Endodermal cell (in vitro differentiated cells): ENCODE measurements at regions not wholly inside any gene's neighbourhood (a gene's known extent, or its start where the extent isn't known, plus 50 kb on each side); places are given as distances from the start of the nearest gene placed in this dataset.

Experiments
- DNase-seq: peaks from one replicate; pipeline ENCODE4 v3.0.0-alpha.2; 2017
- H3K27ac ChIP-seq: 2 replicates; pipeline ENCODE4 v1.5.1; 2013; ENCODE audit warnings: mild to moderate bottlenecking, low read depth, low read length, moderate library complexity
- H3K27me3 ChIP-seq: 2 replicates; pipeline ENCODE4 v1.6.1; 2013; ENCODE audit warnings: mild to moderate bottlenecking, low read length, moderate library complexity; ENCODE audit not compliant: insufficient read depth, control insufficient read depth, poor library complexity, severe bottlenecking
- H3K36me3 ChIP-seq: 2 replicates; pipeline ENCODE4 v1.7.0; 2013; ENCODE audit warnings: mild to moderate bottlenecking, low read length, moderate library complexity; ENCODE audit not compliant: control insufficient read depth, insufficient read depth
- H3K4me1 ChIP-seq: one replicate; pipeline ENCODE4 v1.7.0; 2013; ENCODE audit warnings: low read length; ENCODE audit not compliant: control insufficient read depth, insufficient read depth
- H3K4me3 ChIP-seq: 2 replicates; pipeline ENCODE4 v1.5.1; 2013; ENCODE audit warnings: mild to moderate bottlenecking, low read length, moderate library complexity
- H3K9ac ChIP-seq: 2 replicates; pipeline ENCODE4 v1.6.1; 2013; ENCODE audit warnings: mild to moderate bottlenecking, low read length, moderate library complexity; ENCODE audit not compliant: poor library complexity, severe bottlenecking; ENCODE audit errors: extremely low read depth
- H3K9me3 ChIP-seq: 2 replicates; pipeline ENCODE4 v1.6.1; 2013; ENCODE audit warnings: mild to moderate bottlenecking, low read length, moderate library complexity; ENCODE audit not compliant: control insufficient read depth
- H3K27ac Mint-ChIP-seq: 2 replicates; pipeline ENCODE4 v1.8.0; 2020; ENCODE audit warnings: mixed read lengths
- H3K27me3 Mint-ChIP-seq: 2 replicates; pipeline ENCODE4 v1.8.0; 2021; ENCODE audit warnings: mild to moderate bottlenecking, mixed read lengths; ENCODE audit not compliant: insufficient read depth
- H3K36me3 Mint-ChIP-seq: 2 replicates; pipeline ENCODE4 v1.8.0; 2020; ENCODE audit warnings: low read depth, mixed read lengths
- H3K4me1 Mint-ChIP-seq: 2 replicates; pipeline ENCODE4 v1.8.0; 2020; ENCODE audit warnings: mixed read lengths
- H3K4me3 Mint-ChIP-seq: 2 replicates; pipeline ENCODE4 v1.8.0; 2020; ENCODE audit warnings: mild to moderate bottlenecking, moderate library complexity, mixed read lengths
- H3K9me3 Mint-ChIP-seq: 2 replicates; pipeline ENCODE4 v1.8.0; 2020; ENCODE audit warnings: mild to moderate bottlenecking, mixed read lengths
- WGBS, 2 experiments: methylation state at CpG; one replicate each; pipeline versions ENCODE4 v1.1.5 to v1.1.7; 2013; ENCODE audit warnings: missing lambda C conversion rate in 2 of 2, mixed read lengths in 1 of 2; ENCODE audit not compliant: insufficient coverage in 1 of 2, insufficient read length in 1 of 2; 5-methylcytosine and 5-hydroxymethylcytosine counted together
- TF ChIP-seq, protein P1 (sequence below): fragments of 200-600 bp; sonication (generic); conservative IDR thresholded peaks from 2 replicates; pipeline ENCODE4 v1.5.0; 2021; ENCODE audit warnings: antibody characterized with exemption, mild to moderate bottlenecking

DNA sequence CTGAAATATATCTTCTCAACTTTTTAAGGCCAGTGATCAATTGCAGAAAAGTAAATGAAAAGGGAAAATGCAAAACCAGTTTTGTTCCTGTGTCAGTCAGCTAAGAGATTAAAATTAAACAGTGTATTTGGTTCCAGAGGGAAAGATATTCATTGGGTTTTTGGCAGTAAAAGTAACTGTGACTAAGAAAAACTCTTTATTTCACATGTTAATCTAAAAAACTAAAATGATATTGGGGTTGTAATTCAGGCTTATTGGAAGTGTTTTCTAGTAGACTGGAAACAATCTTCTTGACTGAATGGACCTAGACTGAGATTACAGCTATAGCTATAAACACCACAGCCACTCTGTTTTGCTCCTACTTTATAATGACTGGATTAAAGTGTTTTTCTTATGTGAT lies 413.9 kb downstream of the ADGRL2 start:
- H3K27me3 ChIP-seq, result no peaks in the 10 kb centered on the region
- no peak overlapping the region for H3K27ac Mint-ChIP-seq
- H3K4me1 Mint-ChIP-seq, result no peaks in the 10 kb centered on the region
- H3K4me3 Mint-ChIP-seq, result no peak overlapping the region
- no peaks in the 10 kb centered on the region for H3K9me3 ChIP-seq
- no peak for DNase-seq
- peaks cover 3% of the 10 kb centered on the region for H3K4me1 ChIP-seq
- TF ChIP-seq, protein P1, sequence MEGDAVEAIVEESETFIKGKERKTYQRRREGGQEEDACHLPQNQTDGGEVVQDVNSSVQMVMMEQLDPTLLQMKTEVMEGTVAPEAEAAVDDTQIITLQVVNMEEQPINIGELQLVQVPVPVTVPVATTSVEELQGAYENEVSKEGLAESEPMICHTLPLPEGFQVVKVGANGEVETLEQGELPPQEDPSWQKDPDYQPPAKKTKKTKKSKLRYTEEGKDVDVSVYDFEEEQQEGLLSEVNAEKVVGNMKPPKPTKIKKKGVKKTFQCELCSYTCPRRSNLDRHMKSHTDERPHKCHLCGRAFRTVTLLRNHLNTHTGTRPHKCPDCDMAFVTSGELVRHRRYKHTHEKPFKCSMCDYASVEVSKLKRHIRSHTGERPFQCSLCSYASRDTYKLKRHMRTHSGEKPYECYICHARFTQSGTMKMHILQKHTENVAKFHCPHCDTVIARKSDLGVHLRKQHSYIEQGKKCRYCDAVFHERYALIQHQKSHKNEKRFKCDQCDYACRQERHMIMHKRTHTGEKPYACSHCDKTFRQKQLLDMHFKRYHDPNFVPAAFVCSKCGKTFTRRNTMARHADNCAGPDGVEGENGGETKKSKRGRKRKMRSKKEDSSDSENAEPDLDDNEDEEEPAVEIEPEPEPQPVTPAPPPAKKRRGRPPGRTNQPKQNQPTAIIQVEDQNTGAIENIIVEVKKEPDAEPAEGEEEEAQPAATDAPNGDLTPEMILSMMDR, result no peak
- H3K36me3 ChIP-seq, result no peaks in the 10 kb centered on the region
- no peaks in the 10 kb centered on the region for H3K36me3 Mint-ChIP-seq
- H3K9me3 Mint-ChIP-seq, result no peaks in the 10 kb centered on the region
- no peak overlapping the region for H3K9ac ChIP-seq
- no peaks in the 10 kb centered on the region for H3K27me3 Mint-ChIP-seq
- no peak overlapping the region for H3K4me3 ChIP-seq
- H3K27ac ChIP-seq, result no peak overlapping the region

DNA sequence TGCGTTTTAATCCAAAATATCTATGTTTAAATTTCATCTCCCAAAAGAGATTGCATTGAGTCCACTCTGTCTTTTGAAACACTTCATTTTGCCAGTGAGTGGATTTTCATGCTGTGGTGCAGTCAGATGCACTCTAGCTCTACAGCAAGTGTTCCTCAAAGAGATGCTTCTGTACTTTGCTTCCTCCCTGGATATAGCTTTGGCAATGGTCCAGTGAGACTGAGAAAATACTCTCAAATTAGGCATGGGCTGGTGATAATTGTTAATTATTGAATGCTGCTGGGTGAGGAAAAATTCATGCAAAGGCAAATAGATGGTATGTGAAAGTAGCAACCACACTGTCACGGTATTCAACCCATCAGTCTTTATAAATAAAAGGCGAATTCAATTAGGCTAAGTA lies 396.9 kb downstream of the ADGRL2 start:
- no peak overlapping the region for H3K4me3 Mint-ChIP-seq
- TF ChIP-seq, protein P1, result no peak
- H3K9ac ChIP-seq, result no peak overlapping the region
- no peaks in the 10 kb centered on the region for H3K36me3 ChIP-seq
- H3K9me3 ChIP-seq, result no peaks in the 10 kb centered on the region
- H3K27me3 Mint-ChIP-seq, result no peaks in the 10 kb centered on the region
- H3K4me1 ChIP-seq, result no peaks in the 10 kb centered on the region
- 82% methylated on average over 1 of the region's 3 CpGs; no CpG with 5 or more reads in 1 of the 2 experiments for WGBS, 2 experiments
- no peaks in the 10 kb centered on the region for H3K9me3 Mint-ChIP-seq
- H3K36me3 Mint-ChIP-seq, result no peaks in the 10 kb centered on the region
- H3K4me1 Mint-ChIP-seq, result peaks cover 4% of the 10 kb centered on the region
- DNase-seq, result no peak
- H3K4me3 ChIP-seq, result no peak overlapping the region
- H3K27ac Mint-ChIP-seq, result no peak overlapping the region
- no peaks in the 10 kb centered on the region for H3K27me3 ChIP-seq
- no peak overlapping the region for H3K27ac ChIP-seq

DNA sequence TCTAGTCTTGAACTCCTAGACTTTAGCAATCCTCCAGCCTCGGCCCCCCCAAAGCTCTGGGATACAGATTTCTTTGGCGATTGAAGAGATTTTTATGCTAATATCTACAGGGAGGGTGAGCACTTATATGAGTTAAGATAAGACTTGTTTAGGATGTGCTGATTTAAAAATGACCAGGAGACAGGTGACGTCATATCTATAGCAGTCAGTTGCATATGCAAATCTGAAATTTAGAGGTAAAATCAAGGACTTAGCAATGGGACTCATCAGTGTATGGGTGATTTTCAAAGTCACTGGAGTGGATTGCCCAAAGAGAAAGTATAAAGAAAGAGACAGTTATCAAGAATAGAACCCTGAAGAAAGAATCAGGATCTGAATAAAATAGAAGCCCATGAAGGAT lies 394.5 kb downstream of the ADGRL2 start:
- Histone ChIP-seq H3K27me3 (no peaks in the 10 kb centered on the region), H3K27ac (no peak overlapping the region), H3K9me3 (no peaks in the 10 kb centered on the region), H3K4me3 (no peak overlapping the region), H3K4me1 (no peaks in the 10 kb centered on the region), H3K9ac (no peak overlapping the region), H3K36me3 (no peaks in the 10 kb centered on the region)
- TF ChIP-seq, protein P1, result no peak
- Mint-ChIP-seq H3K9me3 (no peaks in the 10 kb centered on the region), H3K36me3 (no peaks in the 10 kb centered on the region), H3K27me3 (no peaks in the 10 kb centered on the region), H3K27ac (no peak overlapping the region), H3K4me1 (peaks cover 4% of the 10 kb centered on the region), H3K4me3 (no peak overlapping the region)
- 94 to 100% methylated on average over 3 of the region's 3 CpGs for WGBS, 2 experiments
- no peak for DNase-seq
